HUES64 (cell line): ENCODE measurements at regions not wholly inside any gene's neighbourhood (a gene's known extent, or its start where the extent isn't known, plus 50 kb on each side); places are given as distances from the start of the nearest gene placed in this dataset.

Source experiments
- H3K27ac ChIP-seq: 2 replicates; pipeline ENCODE4 v1.7.0; 2013; ENCODE audit warnings: low read depth, low read length, inconsistent platforms
- H3K27me3 ChIP-seq: 2 replicates; pipeline ENCODE4 v1.6.1; 2013; ENCODE audit warnings: mild to moderate bottlenecking, low read length; ENCODE audit not compliant: insufficient read depth
- H3K36me3 ChIP-seq: 2 replicates; pipeline ENCODE4 v1.6.1; 2013; ENCODE audit warnings: mild to moderate bottlenecking, low read length; ENCODE audit not compliant: insufficient read depth
- H3K4me1 ChIP-seq: 2 replicates; pipeline ENCODE4 v1.6.1; 2013; ENCODE audit warnings: mild to moderate bottlenecking, low read length, moderate library complexity; ENCODE audit not compliant: insufficient read depth
- H3K4me3 ChIP-seq: 2 replicates; pipeline ENCODE4 v1.5.1; 2013; ENCODE audit warnings: mild to moderate bottlenecking, low read length, moderate library complexity
- H3K9ac ChIP-seq: 2 replicates; pipeline ENCODE4 v1.6.1; 2013; ENCODE audit warnings: mild to moderate bottlenecking, low read depth, low read length
- H3K9me3 ChIP-seq: 2 replicates; pipeline ENCODE4 v1.6.1; 2013; ENCODE audit warnings: low read depth, low read length; ENCODE audit not compliant: insufficient read depth
- whole genome bisulfite sequencing: fragments of 150-250, 120-280 bp; methylation state at CpG from one replicate; pipeline ENCODE4 v1.1.7; 2013; ENCODE audit warnings: missing lambda C conversion rate; 5-methylcytosine and 5-hydroxymethylcytosine counted together

- Histone ChIP-seq H3K27ac (no peak overlapping the region), H3K4me1 (no peaks in the 10 kb centered on the region)
- 100% methylated on average over 1 of the region's 1 CpG for WGBS
Measured at GRCh38 chr5:96243862-96244261, 189.2 kb downstream of the PCSK1 start.

GRCh38 chr5:96243203-96243602, 189.8 kb downstream of the PCSK1 start:
- no peaks in the 10 kb centered on the region for H3K4me1 ChIP-seq
- H3K36me3 ChIP-seq = no peaks in the 10 kb centered on the region
- 60% methylated on average over 1 of the region's 1 CpG for WGBS
- H3K27me3 ChIP-seq = no peaks in the 10 kb centered on the region
- H3K9me3 ChIP-seq = no peaks in the 10 kb centered on the region
- no peak overlapping the region for H3K9ac ChIP-seq
- no peak overlapping the region for H3K27ac ChIP-seq
- H3K4me3 ChIP-seq = no peak overlapping the region

More at GRCh38 chr5:96243862-96244261, 189.2 kb downstream of the PCSK1 start:
- no peaks in the 10 kb centered on the region for H3K9me3 ChIP-seq
- no peaks in the 10 kb centered on the region for H3K27me3 ChIP-seq
- no peak overlapping the region for H3K9ac ChIP-seq
- no peaks in the 10 kb centered on the region for H3K36me3 ChIP-seq
- H3K4me3 ChIP-seq = no peak overlapping the region

DNA sequence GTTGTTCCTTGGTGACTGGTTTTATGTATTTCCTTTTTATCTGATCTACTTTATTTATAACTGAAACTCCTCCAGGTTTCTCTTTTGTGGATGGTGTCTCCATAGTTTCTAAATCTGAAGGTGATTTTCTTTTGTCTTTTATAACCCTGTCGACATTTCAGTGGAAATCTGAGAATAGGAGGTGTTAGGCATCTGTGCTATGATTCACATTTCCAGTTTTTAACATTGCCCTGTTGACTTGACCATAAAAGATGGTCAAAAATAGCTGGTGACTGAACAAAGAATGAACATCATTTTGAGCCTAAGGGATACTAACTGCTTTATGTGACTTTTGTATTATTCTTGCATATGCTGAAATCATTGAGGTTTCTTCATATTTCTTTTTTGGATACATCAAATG, 190.5 kb downstream of the PCSK1 start:
- no peaks in the 10 kb centered on the region for H3K27me3 ChIP-seq
- no peaks in the 10 kb centered on the region for H3K9me3 ChIP-seq
- H3K36me3 ChIP-seq = no peaks in the 10 kb centered on the region
- 91% methylated on average over 1 of the region's 1 CpG for WGBS
- no peak overlapping the region for H3K27ac ChIP-seq
- H3K9ac ChIP-seq = no peak overlapping the region
- H3K4me1 ChIP-seq = no peaks in the 10 kb centered on the region
- no peak overlapping the region for H3K4me3 ChIP-seq

DNA sequence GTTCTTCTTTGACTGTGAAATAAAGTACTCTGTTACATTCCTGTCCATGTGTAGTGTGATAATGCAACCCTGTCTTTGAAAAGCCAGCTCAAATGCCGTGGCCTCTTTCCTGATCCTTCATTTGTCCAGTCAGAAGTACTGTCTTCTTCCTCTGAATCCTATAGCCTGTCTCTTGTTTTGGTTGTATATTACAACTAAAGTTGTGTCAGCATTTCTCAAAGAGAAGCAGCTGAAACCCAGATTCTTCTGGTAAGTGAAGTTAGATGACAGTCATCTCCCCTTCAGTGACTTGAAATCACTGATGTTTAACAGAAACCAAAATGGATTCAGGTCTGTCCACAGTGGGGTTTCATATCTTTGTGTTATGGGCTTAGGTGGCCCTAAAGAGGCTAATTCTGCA, 196.2 kb downstream of the PCSK1 start:
- Histone ChIP-seq H3K27me3 (no peaks in the 10 kb centered on the region), H3K9me3 (no peaks in the 10 kb centered on the region; the same call in 1 of the 2 replicates), H3K27ac (no peak overlapping the region), H3K9ac (no peak overlapping the region), H3K4me3 (no peak overlapping the region), H3K4me1 (no peaks in the 10 kb centered on the region), H3K36me3 (no peaks in the 10 kb centered on the region)
- 100% methylated on average over 1 of the region's 1 CpG for WGBS

GRCh38 chr5:96236051-96236450, 197.0 kb downstream of the PCSK1 start:
- Histone ChIP-seq H3K9me3 (no peaks in the 10 kb centered on the region; the same call in 1 of the 2 replicates), H3K4me1 (no peaks in the 10 kb centered on the region), H3K9ac (no peak overlapping the region), H3K27me3 (no peaks in the 10 kb centered on the region), H3K4me3 (no peak overlapping the region), H3K27ac (no peak overlapping the region), H3K36me3 (no peaks in the 10 kb centered on the region)
- WGBS = 96% methylated on average over 1 of the region's 1 CpG

GRCh38 chr5:96235008-96235910, 197.8 kb downstream of the PCSK1 start:
- no peak overlapping the region for H3K27ac ChIP-seq
- no peaks in the 10 kb centered on the region for H3K27me3 ChIP-seq
- H3K4me1 ChIP-seq = no peaks in the 10 kb centered on the region
- no peak overlapping the region for H3K4me3 ChIP-seq
- H3K9me3 ChIP-seq = no peaks in the 10 kb centered on the region; the same call in 1 of the 2 replicates
- WGBS = 94% methylated on average over 5 of the region's 5 CpGs
- no peak overlapping the region for H3K9ac ChIP-seq
- no peaks in the 10 kb centered on the region for H3K36me3 ChIP-seq

DNA sequence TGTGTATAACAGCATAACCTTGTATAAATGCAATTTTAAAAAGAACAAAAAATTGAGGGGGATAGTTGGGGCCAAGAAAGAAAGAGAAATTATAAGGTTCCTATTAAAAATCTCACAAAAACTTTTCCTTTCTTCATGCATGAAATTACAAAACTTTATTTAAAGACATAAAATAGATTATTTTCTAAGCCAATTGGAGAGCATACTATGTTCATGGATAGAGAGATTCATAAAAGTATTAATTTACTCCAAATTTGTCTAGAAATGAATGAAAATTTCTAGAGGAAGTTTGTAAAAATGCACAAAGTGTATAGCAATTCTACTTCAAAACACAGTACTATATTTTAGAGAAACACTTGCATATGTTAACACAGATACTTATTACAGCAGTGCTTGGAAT, 200.4 kb downstream of the PCSK1 start:
- Histone ChIP-seq H3K4me1 (no peaks in the 10 kb centered on the region), H3K4me3 (no peak overlapping the region), H3K36me3 (no peaks in the 10 kb centered on the region), H3K9me3 (no peaks in the 10 kb centered on the region; the same call in 1 of the 2 replicates), H3K9ac (no peak overlapping the region), H3K27ac (no peak overlapping the region), H3K27me3 (no peaks in the 10 kb centered on the region)

GRCh38 chr5:96229188-96229587, 203.9 kb downstream of the PCSK1 start:
- Histone ChIP-seq H3K27ac (no peak overlapping the region), H3K36me3 (no peaks in the 10 kb centered on the region), H3K9ac (no peak overlapping the region), H3K4me1 (no peaks in the 10 kb centered on the region), H3K4me3 (no peak overlapping the region), H3K9me3 (no peaks in the 10 kb centered on the region; the same call in 1 of the 2 replicates), H3K27me3 (no peaks in the 10 kb centered on the region)
- 95% methylated on average over 2 of the region's 3 CpGs for WGBS

- H3K4me1 ChIP-seq = no peaks in the 10 kb centered on the region
- no peak overlapping the region for H3K9ac ChIP-seq
- H3K9me3 ChIP-seq = no peaks in the 10 kb centered on the region; the same call in 1 of the 2 replicates
- WGBS = 93% methylated on average over 3 of the region's 3 CpGs
- no peaks in the 10 kb centered on the region for H3K36me3 ChIP-seq
- H3K4me3 ChIP-seq = no peak overlapping the region
- H3K27me3 ChIP-seq = no peaks in the 10 kb centered on the region
- H3K27ac ChIP-seq = no peak overlapping the region
Measured at GRCh38 chr5:96228408-96228807, 204.6 kb downstream of the PCSK1 start.

DNA sequence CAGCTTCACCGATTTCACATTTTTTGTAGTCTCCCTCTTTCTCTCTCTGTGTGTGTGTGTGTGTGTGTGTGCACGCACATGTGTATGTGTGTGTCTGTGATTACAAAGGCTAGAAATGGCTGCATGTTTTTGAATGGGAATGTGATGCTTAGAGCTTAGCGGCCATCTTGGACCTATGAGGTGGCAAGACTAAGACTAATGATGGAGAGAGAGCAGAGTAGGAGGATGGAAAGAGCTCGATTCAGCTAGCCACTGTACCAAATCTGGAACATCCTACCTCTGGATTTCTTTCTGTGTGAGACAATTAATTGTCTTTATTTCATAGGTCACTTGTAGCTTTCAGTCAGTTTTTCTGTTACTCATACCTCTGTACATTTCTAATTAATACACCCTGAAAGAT, 205.1 kb downstream of the PCSK1 start:
- H3K27me3 ChIP-seq = no peaks in the 10 kb centered on the region
- H3K27ac ChIP-seq = no peak overlapping the region
- no peaks in the 10 kb centered on the region; the same call in 1 of the 2 replicates for H3K9me3 ChIP-seq
- no peak overlapping the region for H3K4me3 ChIP-seq
- H3K9ac ChIP-seq = no peak overlapping the region
- H3K36me3 ChIP-seq = no peaks in the 10 kb centered on the region
- H3K4me1 ChIP-seq = no peaks in the 10 kb centered on the region
- 92% methylated on average over 4 of the region's 4 CpGs for WGBS

DNA sequence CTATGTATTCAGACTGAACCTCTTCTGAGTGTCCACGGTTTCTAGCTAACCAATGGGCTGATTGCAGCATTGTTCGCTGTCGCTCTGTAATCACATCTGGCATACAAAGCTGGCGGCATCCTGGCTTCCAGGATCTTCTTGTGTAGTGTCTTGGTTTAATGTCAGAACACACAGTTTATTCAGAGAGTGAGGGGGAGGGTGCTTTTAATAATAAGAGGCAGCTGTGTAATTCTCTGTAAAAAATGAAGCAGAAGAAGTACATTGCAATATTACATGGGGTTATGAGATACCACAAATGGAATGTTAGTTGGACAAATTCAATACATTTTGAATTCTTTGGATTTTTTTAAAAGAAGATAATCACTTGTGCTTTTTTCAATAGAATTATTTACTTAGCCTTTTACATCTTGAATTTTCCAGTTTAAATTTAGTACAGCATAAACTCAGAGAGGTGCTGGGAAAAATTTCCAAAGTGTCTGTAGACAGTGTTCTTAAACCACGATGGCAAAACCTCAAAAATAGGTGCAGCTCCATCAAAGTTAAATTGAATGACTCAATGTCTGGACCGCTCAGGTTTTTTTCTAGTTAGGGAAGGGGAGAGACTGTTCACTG, 206.0 kb downstream of the PCSK1 start:
- H3K4me1 ChIP-seq = no peaks in the 10 kb centered on the region
- H3K36me3 ChIP-seq = no peaks in the 10 kb centered on the region
- no peaks in the 10 kb centered on the region for H3K27me3 ChIP-seq
- WGBS = 96% methylated on average over 6 of the region's 6 CpGs
- H3K27ac ChIP-seq = no peak overlapping the region
- no peaks in the 10 kb centered on the region for H3K9me3 ChIP-seq
- no peak overlapping the region for H3K9ac ChIP-seq
- H3K4me3 ChIP-seq = no peak overlapping the region
